Vagina (tissue), 2 donors: ENCODE measurements at regions not wholly inside any gene's neighbourhood (a gene's known extent, or its start where the extent isn't known, plus 50 kb on each side); places are given as distances from the start of the nearest gene placed in this dataset.

Experiments used
- DNase-seq, 2 donors: peaks; one replicate each; pipeline ENCODE4 v3.0.0-alpha.2; 2017; ENCODE audit errors: extremely low spot score in 2 of 2
- H3K27ac ChIP-seq: fragments of 200-600 bp; sonication (generic); one replicate; pipeline ENCODE4 v1.5.1; 2019
- H3K27me3 ChIP-seq: fragments of 200-600 bp; sonication (generic); one replicate; pipeline ENCODE4 v1.5.1; 2019
- H3K36me3 ChIP-seq, 2 donors: fragments of 200-600 bp; sonication (generic); one replicate each; pipeline ENCODE4 v1.5.1; 2017 to 2019
- H3K4me1 ChIP-seq: fragments of 200-600 bp; sonication (generic); one replicate; pipeline ENCODE4 v1.5.1; 2019
- H3K4me3 ChIP-seq, 2 donors: fragments of 200-600 bp; sonication (generic); 1 replicate in 1 of 2; 2 replicates in 1 of 2; pipeline ENCODE4 v1.5.1; 2016 to 2019
- H3K9me3 ChIP-seq: fragments of 200-600 bp; sonication (generic); one replicate; pipeline ENCODE4 v1.5.1; 2019
- CTCF ChIP-seq, 3 experiments: fragments of 450-650 bp in 2 of 3; fragments of 200-600 bp in 1 of 3; sonication (generic) in 1 of 3; IDR thresholded peaks; one replicate each; pipeline ENCODE4 v1.5.1; 2017 to 2019; ENCODE audit warnings: antibody characterized with exemption in 3 of 3, mild to moderate bottlenecking in 2 of 3, moderate library complexity in 2 of 3
- POLR2A ChIP-seq, 2 donors: fragments of 450-650 bp; IDR thresholded peaks; one replicate each; pipeline ENCODE4 v1.6.1; 2017; ENCODE audit warnings: antibody characterized with exemption in 2 of 2, mild to moderate bottlenecking in 2 of 2, moderate library complexity in 2 of 2
- POLR2AphosphoS5 ChIP-seq, 2 donors: sonication (generic); formaldehyde crosslinking; IDR thresholded peaks; one replicate each; pipeline ENCODE4 v1.9.0; 2017; ENCODE audit warnings: antibody characterized with exemption in 2 of 2, mild to moderate bottlenecking in 2 of 2, low read depth in 1 of 2; ENCODE audit not compliant: insufficient read depth in 1 of 2
- intact Hi-C: fragments of 100-400 bp; cut with DNase I; formaldehyde crosslinking; loops from one replicate; pipeline ENCODE4 v1.15.1; 2023

GRCh38 chr11:130578738-130579368 lies 130.4 kb downstream of the ADAMTS15 start:
- intact Hi-C loops: no loop called here
- no peak for DNase-seq
- TF ChIP-seq POLR2A (IDR thresholded peaks at IDR 0.05) (no peak), POLR2AphosphoS5 (IDR thresholded peaks at IDR 0.05; ENCODE audit: insufficient read depth in 1 of 2, low read depth in 1 of 2) (no peak), CTCF (IDR thresholded peaks at IDR 0.05) (no peak)

GRCh38 chr11:130580372-130580771 lies 131.9 kb downstream of the ADAMTS15 start:
- H3K4me1 ChIP-seq: peaks cover 15% of the 10 kb centered on the region
- TF ChIP-seq CTCF (IDR thresholded peaks at IDR 0.05) (no peak), POLR2AphosphoS5 (IDR thresholded peaks at IDR 0.05; ENCODE audit: insufficient read depth in 1 of 2, low read depth in 1 of 2) (no peak), POLR2A (IDR thresholded peaks at IDR 0.05) (no peak)
- H3K27me3 ChIP-seq: no peaks in the 10 kb centered on the region
- intact Hi-C loops: no loop called here
- no peak for DNase-seq
- H3K36me3 ChIP-seq: no peaks in the 10 kb centered on the region
- no peaks in the 10 kb centered on the region for H3K9me3 ChIP-seq
- peak overlapping the region; percentile 70 for H3K27ac ChIP-seq
- no peak overlapping the region for H3K4me3 ChIP-seq

More at GRCh38 chr11:130578738-130579368, 130.4 kb downstream of the ADAMTS15 start:
- no peak overlapping the region for H3K27ac ChIP-seq
- H3K9me3 ChIP-seq: no peaks in the 10 kb centered on the region
- no peak overlapping the region for H3K4me3 ChIP-seq
- H3K27me3 ChIP-seq: no peaks in the 10 kb centered on the region
- H3K4me1 ChIP-seq: peaks cover 11% of the 10 kb centered on the region
- H3K36me3 ChIP-seq: no peaks in the 10 kb centered on the region

GRCh38 chr11:130580891-130581492 lies 132.5 kb downstream of the ADAMTS15 start:
- no peak for TF ChIP-seq POLR2A (IDR thresholded peaks at IDR 0.05)
- TF ChIP-seq CTCF (IDR thresholded peaks at IDR 0.05): no peak
- no peak for TF ChIP-seq POLR2AphosphoS5 (IDR thresholded peaks at IDR 0.05; ENCODE audit: insufficient read depth in 1 of 2, low read depth in 1 of 2)
- no peak overlapping the region for H3K4me3 ChIP-seq

GRCh38 chr11:130581646-130582045 lies 133.2 kb downstream of the ADAMTS15 start:
- Histone ChIP-seq H3K27ac (peak overlapping the region; percentile 70), H3K4me3 (no peak overlapping the region), H3K36me3 (no peaks in the 10 kb centered on the region), H3K9me3 (no peaks in the 10 kb centered on the region), H3K4me1 (peaks cover 20% of the 10 kb centered on the region), H3K27me3 (no peaks in the 10 kb centered on the region)
- TF ChIP-seq CTCF (IDR thresholded peaks at IDR 0.05) (no peak), POLR2A (IDR thresholded peaks at IDR 0.05) (no peak), POLR2AphosphoS5 (IDR thresholded peaks at IDR 0.05; ENCODE audit: insufficient read depth in 1 of 2, low read depth in 1 of 2) (no peak)
- intact Hi-C loops: no loop called here
- no peak for DNase-seq

More at GRCh38 chr11:130580891-130581492, 132.5 kb downstream of the ADAMTS15 start:
- Histone ChIP-seq H3K4me1 (peaks cover 20% of the 10 kb centered on the region), H3K9me3 (no peaks in the 10 kb centered on the region), H3K27ac (peak overlapping the region; percentile 70), H3K27me3 (no peaks in the 10 kb centered on the region), H3K36me3 (no peaks in the 10 kb centered on the region)
- DNase-seq: no peak
- intact Hi-C loops: no loop called here

GRCh38 chr11:130582176-130582575 lies 133.7 kb downstream of the ADAMTS15 start:
- Histone ChIP-seq H3K4me3 (no peak overlapping the region), H3K9me3 (no peaks in the 10 kb centered on the region), H3K36me3 (no peaks in the 10 kb centered on the region), H3K27me3 (no peaks in the 10 kb centered on the region), H3K4me1 (peaks cover 20% of the 10 kb centered on the region), H3K27ac (no peak overlapping the region)
- intact Hi-C loops: no loop called here
- DNase-seq: no peak
- TF ChIP-seq CTCF (IDR thresholded peaks at IDR 0.05): no peak
- TF ChIP-seq POLR2A (IDR thresholded peaks at IDR 0.05): no peak
- TF ChIP-seq POLR2AphosphoS5 (IDR thresholded peaks at IDR 0.05; ENCODE audit: insufficient read depth in 1 of 2, low read depth in 1 of 2): no peak
